Gastrocnemius medialis (tissue), 4 donors: ENCODE measurements at regions not wholly inside any gene's neighbourhood (a gene's known extent, or its start where the extent isn't known, plus 50 kb on each side); places are given as distances from the start of the nearest gene placed in this dataset.

Source experiments
- ATAC-seq, 2 donors: fragments of 150-250 bp; one replicate each; pipeline ENCODE4 v1.9.1; 2016
- DNase-seq, 2 donors: peaks; one replicate each; pipeline ENCODE4 v3.0.0-alpha.2; 2019
- H3K27ac ChIP-seq, 4 donors: fragments of 200-600 bp; sonication (generic); 1 replicate in 1 of 4; 2 replicates in 3 of 4; pipeline ENCODE4 v1.5.1; 2016 to 2018; ENCODE audit warnings: mild to moderate bottlenecking in 2 of 4, moderate library complexity in 1 of 4
- H3K27me3 ChIP-seq, 3 donors: fragments of 200-600 bp; sonication (generic) in 2 of 3; 1 replicate in 1 of 3; 2 replicates in 2 of 3; pipeline versions ENCODE4 v1.5.1 to v1.6.0; 2016 to 2019; ENCODE audit warnings: mild to moderate bottlenecking in 1 of 3, moderate library complexity in 1 of 3
- H3K36me3 ChIP-seq, 2 donors: fragments of 200-600 bp; sonication (generic) in 1 of 2; one replicate each; pipeline ENCODE4 v1.5.1; 2017 to 2018
- H3K4me1 ChIP-seq, 2 donors: fragments of 200-600 bp; sonication (generic) in 1 of 2; one replicate each; pipeline ENCODE4 v1.5.1; 2016 to 2017; ENCODE audit warnings: mild to moderate bottlenecking in 2 of 2
- H3K4me3 ChIP-seq, 4 donors: fragments of 200-600 bp; sonication (generic) in 3 of 4; 1 replicate in 1 of 4; 2 replicates in 3 of 4; pipeline ENCODE4 v1.5.1; 2016 to 2019; ENCODE audit warnings: mild to moderate bottlenecking in 2 of 4
- H3K9me3 ChIP-seq, 3 donors: fragments of 200-600 bp; sonication (generic) in 2 of 3; 1 replicate in 1 of 3; 2 replicates in 2 of 3; pipeline ENCODE4 v1.5.1; 2016 to 2019
- POLR2A ChIP-seq, 2 donors: fragments of 450-650 bp; IDR thresholded peaks; one replicate each; pipeline ENCODE4 v1.6.1; 2017; ENCODE audit warnings: antibody characterized with exemption in 2 of 2, mild to moderate bottlenecking in 2 of 2, moderate library complexity in 2 of 2
- in situ Hi-C, 4 donors: fragments of 200-750 bp; cut with MboI; loops; one replicate each; pipeline versions ENCODE4 v1.15.0 to v1.8.0; 2017; ENCODE audit warnings: low sequenced_read_pairs in 4 of 4
- intact Hi-C: fragments of 100-400 bp; cut with DNase I; formaldehyde crosslinking; loops from one replicate; pipeline ENCODE4 v1.15.1; 2023; ENCODE audit warnings: low total_unique reads
- TF ChIP-seq, protein P1 (sequence below), 5 experiments: fragments of 450-650 bp in 3 of 5; fragments of 200-600 bp in 2 of 5; sonication (generic) in 2 of 5; IDR thresholded peaks in 4 of 5; conservative IDR thresholded peaks in 1 of 5; 1 replicate in 4 of 5; 2 replicates in 1 of 5; pipeline ENCODE4 v1.5.1; 2016 to 2019; ENCODE audit warnings: antibody characterized with exemption in 5 of 5, mild to moderate bottlenecking in 3 of 5, moderate library complexity in 3 of 5

DNA sequence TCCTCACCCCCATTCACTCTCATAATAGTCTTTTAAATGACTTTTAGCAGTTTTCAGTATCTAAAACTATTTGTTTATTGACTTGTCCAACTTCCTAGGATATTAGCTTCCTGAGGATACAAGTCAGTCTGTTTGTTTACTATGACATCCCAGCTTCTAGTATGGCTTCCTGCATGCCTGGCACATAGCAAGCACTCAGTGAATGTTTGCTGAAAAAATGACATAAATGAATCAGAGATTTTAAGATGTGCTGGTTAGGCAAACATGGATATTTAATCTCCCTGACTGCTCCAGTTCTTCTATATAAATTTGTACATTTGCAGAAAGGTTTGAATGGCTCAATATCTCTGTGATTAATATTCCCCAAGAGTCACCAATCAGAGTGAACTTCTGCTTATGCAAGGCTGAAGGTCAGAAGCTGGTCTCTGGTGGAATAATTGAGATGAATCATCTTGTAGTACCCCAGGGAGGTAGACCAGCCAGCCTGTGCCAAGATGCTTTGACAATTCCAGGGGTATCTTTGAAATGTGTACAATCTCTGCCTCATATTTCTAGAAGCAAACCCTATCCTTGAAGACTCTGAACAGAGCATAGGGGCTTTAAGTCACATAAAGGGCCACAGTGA lies 219.0 kb upstream of the LMCD1 start:
- in situ Hi-C loops, result no loop called here

DNA sequence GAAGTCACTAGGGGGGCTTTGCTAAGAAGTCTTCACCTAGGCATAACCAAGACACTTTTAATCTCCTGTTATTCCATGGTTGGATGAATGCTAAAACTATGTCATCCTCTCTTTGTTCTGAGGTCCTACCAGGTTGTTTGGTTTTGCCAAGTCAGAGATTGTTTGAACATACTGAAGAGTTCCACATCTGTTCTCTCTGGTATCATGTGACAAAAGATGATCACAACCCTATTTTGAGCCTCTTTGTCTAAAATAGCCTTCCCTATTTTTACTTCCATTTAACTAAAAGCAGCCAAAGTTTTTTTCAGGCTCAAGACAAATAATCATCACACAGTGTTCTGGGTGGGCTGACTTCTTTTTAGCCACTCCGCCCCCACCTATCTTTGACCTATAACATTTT lies 218.4 kb upstream of the LMCD1 start:
- ATAC-seq (peak in 1 of 2 donors; percentile 52), DNase-seq (no peak)
- H3K4me3 ChIP-seq, result no peak overlapping the region
- H3K9me3 ChIP-seq, result no peaks in the 10 kb centered on the region
- no peaks in the 10 kb centered on the region for H3K36me3 ChIP-seq
- peaks cover 5 to 26% of the 10 kb centered on the region in 2 donors for H3K4me1 ChIP-seq
- H3K27me3 ChIP-seq, result no peaks in the 10 kb centered on the region
- TF ChIP-seq, protein P1, sequence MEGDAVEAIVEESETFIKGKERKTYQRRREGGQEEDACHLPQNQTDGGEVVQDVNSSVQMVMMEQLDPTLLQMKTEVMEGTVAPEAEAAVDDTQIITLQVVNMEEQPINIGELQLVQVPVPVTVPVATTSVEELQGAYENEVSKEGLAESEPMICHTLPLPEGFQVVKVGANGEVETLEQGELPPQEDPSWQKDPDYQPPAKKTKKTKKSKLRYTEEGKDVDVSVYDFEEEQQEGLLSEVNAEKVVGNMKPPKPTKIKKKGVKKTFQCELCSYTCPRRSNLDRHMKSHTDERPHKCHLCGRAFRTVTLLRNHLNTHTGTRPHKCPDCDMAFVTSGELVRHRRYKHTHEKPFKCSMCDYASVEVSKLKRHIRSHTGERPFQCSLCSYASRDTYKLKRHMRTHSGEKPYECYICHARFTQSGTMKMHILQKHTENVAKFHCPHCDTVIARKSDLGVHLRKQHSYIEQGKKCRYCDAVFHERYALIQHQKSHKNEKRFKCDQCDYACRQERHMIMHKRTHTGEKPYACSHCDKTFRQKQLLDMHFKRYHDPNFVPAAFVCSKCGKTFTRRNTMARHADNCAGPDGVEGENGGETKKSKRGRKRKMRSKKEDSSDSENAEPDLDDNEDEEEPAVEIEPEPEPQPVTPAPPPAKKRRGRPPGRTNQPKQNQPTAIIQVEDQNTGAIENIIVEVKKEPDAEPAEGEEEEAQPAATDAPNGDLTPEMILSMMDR (IDR thresholded peaks at IDR 0.05 in 4 of 5, conservative IDR thresholded peaks at IDR 0.05 in 1 of 5), result no peak
- TF ChIP-seq POLR2A (IDR thresholded peaks at IDR 0.05), result no peak
- in situ Hi-C loops, result no loop called here
- H3K27ac ChIP-seq, result no peak overlapping the region
- intact Hi-C loops, result no loop called here

More for the DNA sequence above, 219.0 kb upstream of the LMCD1 start:
- DNase-seq (no peak), ATAC-seq (no peak)
- Histone ChIP-seq H3K4me3 (no peak overlapping the region), H3K27me3 (no peaks in the 10 kb centered on the region), H3K27ac (no peak overlapping the region), H3K4me1 (peaks cover 5 to 25% of the 10 kb centered on the region in 2 donors), H3K9me3 (no peaks in the 10 kb centered on the region), H3K36me3 (no peaks in the 10 kb centered on the region)
- intact Hi-C loops, result no loop called here
- TF ChIP-seq, protein P1 (IDR thresholded peaks at IDR 0.05 in 4 of 5, conservative IDR thresholded peaks at IDR 0.05 in 1 of 5), result no peak
- TF ChIP-seq POLR2A (IDR thresholded peaks at IDR 0.05), result no peak

DNA sequence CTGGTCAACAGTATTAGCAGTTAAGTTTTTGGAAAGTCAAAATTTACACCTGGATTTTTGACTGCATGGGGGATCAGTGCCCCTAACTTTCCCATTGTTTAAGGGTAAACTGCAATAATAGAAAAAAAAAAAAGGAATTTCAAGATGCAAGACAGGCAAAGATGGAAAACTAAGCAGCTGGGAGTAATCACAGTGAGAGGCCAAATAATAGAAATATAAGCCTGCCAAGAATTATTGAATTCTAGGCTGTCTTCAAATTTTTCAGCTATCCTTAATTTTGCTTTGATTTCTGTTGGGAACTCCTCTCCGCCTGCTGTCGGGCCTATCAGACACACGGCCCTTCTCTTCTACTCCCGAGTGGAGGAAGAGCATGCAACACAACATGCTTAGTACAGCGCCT lies 215.5 kb upstream of the LMCD1 start:
- Histone ChIP-seq H3K9me3 (no peaks in the 10 kb centered on the region), H3K4me3 (no peak overlapping the region), H3K27ac (no peak overlapping the region), H3K36me3 (no peaks in the 10 kb centered on the region), H3K4me1 (peaks cover 5 to 26% of the 10 kb centered on the region in 2 donors), H3K27me3 (no peaks in the 10 kb centered on the region)
- ATAC-seq (no peak), DNase-seq (no peak)
- intact Hi-C loops (no loop called here), in situ Hi-C loops (no loop called here)
- no peak for TF ChIP-seq POLR2A (IDR thresholded peaks at IDR 0.05)
- TF ChIP-seq, protein P1 (IDR thresholded peaks at IDR 0.05 in 4 of 5, conservative IDR thresholded peaks at IDR 0.05 in 1 of 5), result no peak

DNA sequence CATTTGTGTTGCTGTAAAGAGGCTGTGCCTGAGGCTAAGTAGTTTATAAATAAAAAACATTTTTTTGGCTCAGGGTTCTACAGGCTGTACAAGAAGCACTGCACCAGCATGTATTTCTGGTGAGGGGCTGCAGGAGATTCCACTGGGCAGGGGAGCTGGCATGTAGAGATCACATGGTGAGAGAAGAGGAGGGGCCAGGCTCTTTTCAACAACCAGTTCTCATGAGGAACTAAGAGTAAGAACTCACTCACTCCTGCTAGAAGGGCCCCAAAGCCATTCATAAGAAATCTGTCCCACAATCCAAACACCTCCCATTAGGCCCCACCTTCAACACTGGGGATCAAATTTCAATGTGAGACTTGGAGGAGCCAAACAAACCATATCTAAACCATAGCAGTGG lies 214.9 kb upstream of the LMCD1 start:
- peaks cover 5 to 26% of the 10 kb centered on the region in 2 donors for H3K4me1 ChIP-seq
- no peak overlapping the region for H3K27ac ChIP-seq
- H3K36me3 ChIP-seq, result no peaks in the 10 kb centered on the region
- in situ Hi-C loops, result no loop called here
- H3K4me3 ChIP-seq, result no peak overlapping the region
- no peak for TF ChIP-seq POLR2A (IDR thresholded peaks at IDR 0.05)
- TF ChIP-seq, protein P1 (IDR thresholded peaks at IDR 0.05 in 4 of 5, conservative IDR thresholded peaks at IDR 0.05 in 1 of 5), result no peak
- DNase-seq (no peak), ATAC-seq (no peak)
- H3K9me3 ChIP-seq, result no peaks in the 10 kb centered on the region
- intact Hi-C loops, result no loop called here
- no peaks in the 10 kb centered on the region for H3K27me3 ChIP-seq

DNA sequence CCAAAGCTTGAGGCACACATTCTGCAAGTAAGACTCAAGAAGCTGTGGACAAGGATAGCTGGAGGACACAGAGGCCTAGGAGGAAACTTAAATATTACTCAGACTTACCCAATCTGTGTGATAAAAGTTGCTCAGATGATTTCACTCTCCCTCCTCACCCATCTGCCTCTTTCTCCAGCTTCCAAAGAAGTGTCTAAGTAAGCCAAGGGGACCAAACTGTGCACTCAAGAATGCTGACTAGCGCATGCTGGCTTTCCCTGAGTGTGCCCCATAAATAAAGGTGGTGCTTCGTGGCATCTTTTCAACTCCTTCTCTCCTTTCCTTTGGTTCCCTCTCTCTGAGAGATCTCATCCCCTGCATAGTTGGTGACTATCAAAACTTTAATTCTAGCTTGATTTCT lies 211.0 kb upstream of the LMCD1 start:
- Histone ChIP-seq H3K4me3 (no peak overlapping the region), H3K36me3 (no peaks in the 10 kb centered on the region), H3K4me1 (peaks cover 0 to 11% of the 10 kb centered on the region in 2 donors), H3K27me3 (no peaks in the 10 kb centered on the region), H3K9me3 (no peaks in the 10 kb centered on the region), H3K27ac (no peak overlapping the region)
- intact Hi-C loops, result no loop called here
- ATAC-seq, result no peak
- DNase-seq, result no peak
- TF ChIP-seq POLR2A (IDR thresholded peaks at IDR 0.05), result no peak
- TF ChIP-seq, protein P1 (IDR thresholded peaks at IDR 0.05 in 4 of 5, conservative IDR thresholded peaks at IDR 0.05 in 1 of 5), result no peak
- in situ Hi-C loops, result no loop called here
